Endodermal cell (in vitro differentiated cells): ENCODE measurements at regions not wholly inside any gene's neighbourhood (a gene's known extent, or its start where the extent isn't known, plus 50 kb on each side); places are given as distances from the start of the nearest gene placed in this dataset.

ENCODE experiments used
- DNase-seq: peaks from one replicate; pipeline ENCODE4 v3.0.0-alpha.2; 2017
- H3K27ac ChIP-seq: 2 replicates; pipeline ENCODE4 v1.5.1; 2013; ENCODE audit warnings: mild to moderate bottlenecking, low read depth, low read length, moderate library complexity
- H3K27me3 ChIP-seq: 2 replicates; pipeline ENCODE4 v1.6.1; 2013; ENCODE audit warnings: mild to moderate bottlenecking, low read length, moderate library complexity; ENCODE audit not compliant: insufficient read depth, control insufficient read depth, poor library complexity, severe bottlenecking
- H3K36me3 ChIP-seq: 2 replicates; pipeline ENCODE4 v1.7.0; 2013; ENCODE audit warnings: mild to moderate bottlenecking, low read length, moderate library complexity; ENCODE audit not compliant: control insufficient read depth, insufficient read depth
- H3K4me1 ChIP-seq: one replicate; pipeline ENCODE4 v1.7.0; 2013; ENCODE audit warnings: low read length; ENCODE audit not compliant: control insufficient read depth, insufficient read depth
- H3K4me3 ChIP-seq: 2 replicates; pipeline ENCODE4 v1.5.1; 2013; ENCODE audit warnings: mild to moderate bottlenecking, low read length, moderate library complexity
- H3K9ac ChIP-seq: 2 replicates; pipeline ENCODE4 v1.6.1; 2013; ENCODE audit warnings: mild to moderate bottlenecking, low read length, moderate library complexity; ENCODE audit not compliant: poor library complexity, severe bottlenecking; ENCODE audit errors: extremely low read depth
- H3K9me3 ChIP-seq: 2 replicates; pipeline ENCODE4 v1.6.1; 2013; ENCODE audit warnings: mild to moderate bottlenecking, low read length, moderate library complexity; ENCODE audit not compliant: control insufficient read depth
- H3K27ac Mint-ChIP-seq: 2 replicates; pipeline ENCODE4 v1.8.0; 2020; ENCODE audit warnings: mixed read lengths
- H3K27me3 Mint-ChIP-seq: 2 replicates; pipeline ENCODE4 v1.8.0; 2021; ENCODE audit warnings: mild to moderate bottlenecking, mixed read lengths; ENCODE audit not compliant: insufficient read depth
- H3K36me3 Mint-ChIP-seq: 2 replicates; pipeline ENCODE4 v1.8.0; 2020; ENCODE audit warnings: low read depth, mixed read lengths
- H3K4me1 Mint-ChIP-seq: 2 replicates; pipeline ENCODE4 v1.8.0; 2020; ENCODE audit warnings: mixed read lengths
- H3K4me3 Mint-ChIP-seq: 2 replicates; pipeline ENCODE4 v1.8.0; 2020; ENCODE audit warnings: mild to moderate bottlenecking, moderate library complexity, mixed read lengths
- H3K9me3 Mint-ChIP-seq: 2 replicates; pipeline ENCODE4 v1.8.0; 2020; ENCODE audit warnings: mild to moderate bottlenecking, mixed read lengths
- CTCF ChIP-seq: fragments of 200-600 bp; sonication (generic); conservative IDR thresholded peaks from 2 replicates; pipeline ENCODE4 v1.5.0; 2021; ENCODE audit warnings: antibody characterized with exemption, mild to moderate bottlenecking
- WGBS, 2 experiments: methylation state at CpG; one replicate each; pipeline versions ENCODE4 v1.1.5 to v1.1.7; 2013; ENCODE audit warnings: missing lambda C conversion rate in 2 of 2, mixed read lengths in 1 of 2; ENCODE audit not compliant: insufficient coverage in 1 of 2, insufficient read length in 1 of 2; 5-methylcytosine and 5-hydroxymethylcytosine counted together

- Mint-ChIP-seq H3K4me3 (no peak overlapping the region), H3K36me3 (no peaks in the 10 kb centered on the region), H3K4me1 (peaks cover 3% of the 10 kb centered on the region), H3K9me3 (peaks cover 6% of the 10 kb centered on the region), H3K27ac (no peak overlapping the region), H3K27me3 (no peaks in the 10 kb centered on the region)
- H3K4me1 ChIP-seq = no peaks in the 10 kb centered on the region
- WGBS, 2 experiments = 98 to 100% methylated on average over 1 to 2 of the region's 2 CpGs
- H3K36me3 ChIP-seq = no peaks in the 10 kb centered on the region
- no peak for TF ChIP-seq CTCF
- no peak overlapping the region for H3K4me3 ChIP-seq
- H3K27ac ChIP-seq = no peak overlapping the region
- no peak for DNase-seq
- H3K9me3 ChIP-seq = peaks cover 9% of the 10 kb centered on the region
- no peaks in the 10 kb centered on the region for H3K27me3 ChIP-seq
- no peak overlapping the region for H3K9ac ChIP-seq
These were observed 78.4 kb downstream of the RNASET2 start for GRCh38 chr6:166877906-166878305.

- no peak overlapping the region for H3K4me3 Mint-ChIP-seq
- H3K4me1 ChIP-seq = no peaks in the 10 kb centered on the region
- H3K9ac ChIP-seq = no peak overlapping the region
- no peaks in the 10 kb centered on the region for H3K36me3 Mint-ChIP-seq
- DNase-seq = no peak
- peaks cover 3% of the 10 kb centered on the region for H3K4me1 Mint-ChIP-seq
- no peaks in the 10 kb centered on the region for H3K27me3 ChIP-seq
- H3K27ac ChIP-seq = no peak overlapping the region
- WGBS, 2 experiments = 89 to 100% methylated on average over 2 of the region's 2 CpGs
- no peak overlapping the region for H3K4me3 ChIP-seq
- peaks cover 6% of the 10 kb centered on the region for H3K9me3 ChIP-seq
- no peaks in the 10 kb centered on the region for H3K36me3 ChIP-seq
- no peaks in the 10 kb centered on the region for H3K27me3 Mint-ChIP-seq
- H3K27ac Mint-ChIP-seq = no peak overlapping the region
- H3K9me3 Mint-ChIP-seq = peaks cover 3% of the 10 kb centered on the region
- no peak for TF ChIP-seq CTCF
These were observed 79.0 kb downstream of the RNASET2 start for GRCh38 chr6:166877349-166877748.

GRCh38 chr6:166872531-166873009, 83.8 kb downstream of the RNASET2 start:
- H3K4me3 ChIP-seq = no peak overlapping the region
- no peak overlapping the region for H3K27ac Mint-ChIP-seq
- no peaks in the 10 kb centered on the region for H3K9me3 ChIP-seq
- peaks cover 5% of the 10 kb centered on the region for H3K4me1 Mint-ChIP-seq
- DNase-seq = no peak
- H3K27me3 Mint-ChIP-seq = no peaks in the 10 kb centered on the region
- H3K36me3 ChIP-seq = no peaks in the 10 kb centered on the region
- H3K4me3 Mint-ChIP-seq = no peak overlapping the region
- no peaks in the 10 kb centered on the region for H3K9me3 Mint-ChIP-seq
- no peaks in the 10 kb centered on the region for H3K36me3 Mint-ChIP-seq
- no peak for TF ChIP-seq CTCF
- no peak overlapping the region for H3K9ac ChIP-seq
- no peaks in the 10 kb centered on the region for H3K4me1 ChIP-seq
- 79 to 82% methylated on average over 9 of the region's 9 CpGs for WGBS, 2 experiments
- H3K27me3 ChIP-seq = no peaks in the 10 kb centered on the region
- H3K27ac ChIP-seq = no peak overlapping the region
